Thymus (tissue), 11 donors: ENCODE measurements at regions not wholly inside any gene's neighbourhood (a gene's known extent, or its start where the extent isn't known, plus 50 kb on each side); places are given as distances from the start of the nearest gene placed in this dataset.

Source experiments
- DNase-seq, 9 donors: peaks; one replicate each; pipeline ENCODE4 v3.0.0-alpha.2; 2013; ENCODE audit warnings: low spot score in 9 of 9, low read depth in 6 of 9, missing footprints in 1 of 9
- H3K27ac ChIP-seq, 2 donors: one replicate each; pipeline ENCODE4 v1.5.1; 2013; ENCODE audit warnings: control low read depth in 1 of 2, low read depth in 1 of 2, low read length in 1 of 2, mild to moderate bottlenecking in 1 of 2, moderate library complexity in 1 of 2
- H3K27me3 ChIP-seq, 2 donors: one replicate each; pipeline ENCODE4 v1.5.1; 2013; ENCODE audit warnings: low read length in 1 of 2; ENCODE audit not compliant: control insufficient read depth in 2 of 2, insufficient read depth in 1 of 2
- H3K36me3 ChIP-seq, 2 donors: one replicate each; pipeline ENCODE4 v1.5.1; 2013; ENCODE audit warnings: low read length in 1 of 2, mild to moderate bottlenecking in 1 of 2, moderate library complexity in 1 of 2; ENCODE audit not compliant: control insufficient read depth in 2 of 2, insufficient read depth in 2 of 2
- H3K4me1 ChIP-seq, 2 donors: one replicate each; pipeline ENCODE4 v1.5.1; 2013; ENCODE audit warnings: low read length in 2 of 2; ENCODE audit not compliant: control insufficient read depth in 2 of 2, insufficient read depth in 2 of 2
- H3K4me3 ChIP-seq, 2 donors: one replicate each; pipeline ENCODE4 v1.5.1; 2013; ENCODE audit warnings: low read length in 2 of 2, control low read depth in 1 of 2, mild to moderate bottlenecking in 1 of 2
- H3K9me3 ChIP-seq, 2 donors: one replicate each; pipeline ENCODE4 v1.5.1; 2013; ENCODE audit warnings: low read length in 1 of 2, mild to moderate bottlenecking in 1 of 2; ENCODE audit not compliant: control insufficient read depth in 2 of 2, insufficient read depth in 1 of 2
- WGBS: extraction: QIAGEN DNeasy Blood & Tissue Kit; methylation state at CpG from one replicate; pipeline ENCODE4 v1.1.7; 2013; 5-methylcytosine and 5-hydroxymethylcytosine counted together
- donor health status: healthy.

DNA sequence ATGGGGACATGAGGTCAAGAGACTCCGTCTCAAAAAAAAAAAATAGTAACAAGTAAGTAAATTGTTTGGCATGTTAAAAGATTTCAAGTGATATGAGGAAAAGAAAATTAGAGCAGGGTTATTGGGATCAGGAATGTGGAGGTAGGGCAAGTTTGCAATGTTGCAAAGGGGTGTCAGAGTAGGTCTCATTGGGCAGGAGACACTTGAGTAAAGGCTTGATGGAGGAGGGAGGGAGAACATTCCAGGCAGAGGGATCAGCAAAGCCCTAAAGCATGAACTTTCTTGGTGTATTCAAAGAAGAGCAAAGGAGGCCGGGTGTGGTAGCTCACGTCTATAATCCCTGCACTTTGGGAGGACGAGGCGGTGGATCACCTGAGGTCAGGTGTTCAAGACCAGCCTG, 87.1 kb upstream of the HAND1 start:
- no peak for DNase-seq
- H3K27me3 ChIP-seq = peaks cover 0 to 2% of the 10 kb centered on the region in 2 donors
- H3K36me3 ChIP-seq = no peaks in the 10 kb centered on the region
- H3K9me3 ChIP-seq = no peaks in the 10 kb centered on the region
- H3K27ac ChIP-seq = no peak overlapping the region
- H3K4me1 ChIP-seq = no peaks in the 10 kb centered on the region
- H3K4me3 ChIP-seq = no peak overlapping the region
- WGBS = 95% methylated on average over 5 of the region's 5 CpGs

DNA sequence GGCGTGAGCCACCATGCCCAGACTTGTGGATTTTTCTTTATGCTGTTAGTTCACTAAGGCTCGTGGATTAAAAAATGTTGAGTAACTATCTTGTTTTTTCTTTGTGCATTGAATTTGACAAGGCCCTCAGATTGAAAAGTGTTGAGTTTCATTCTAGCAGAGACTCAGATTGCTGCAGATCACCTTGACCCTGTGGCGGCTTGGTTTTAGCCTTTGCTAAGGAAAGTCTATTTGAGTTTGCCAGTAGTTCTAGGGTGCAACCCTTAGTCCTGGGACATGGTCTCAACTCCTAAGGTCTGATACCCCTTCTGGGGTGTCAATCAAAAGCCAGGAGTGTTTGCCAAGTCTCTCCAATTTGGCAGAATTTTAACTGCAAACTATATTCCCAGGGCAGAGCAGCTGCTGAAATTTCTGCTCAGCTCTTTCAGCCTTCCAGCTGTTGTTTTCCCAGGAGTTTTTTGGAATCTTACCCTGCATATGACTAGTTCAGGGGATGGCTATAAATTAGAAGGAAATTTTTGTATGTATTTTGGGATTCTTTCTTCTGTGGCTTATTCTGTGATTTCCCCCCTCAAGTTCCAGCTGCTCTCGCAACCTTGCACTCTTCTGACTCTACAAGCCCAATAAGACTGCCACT, 84.3 kb upstream of the HAND1 start:
- Histone ChIP-seq H3K9me3 (no peaks in the 10 kb centered on the region), H3K27me3 (no peaks in the 10 kb centered on the region), H3K4me1 (no peaks in the 10 kb centered on the region), H3K4me3 (no peak overlapping the region), H3K27ac (no peak overlapping the region), H3K36me3 (no peaks in the 10 kb centered on the region)
- 91% methylated on average over 4 of the region's 4 CpGs for WGBS
- no peak for DNase-seq

DNA sequence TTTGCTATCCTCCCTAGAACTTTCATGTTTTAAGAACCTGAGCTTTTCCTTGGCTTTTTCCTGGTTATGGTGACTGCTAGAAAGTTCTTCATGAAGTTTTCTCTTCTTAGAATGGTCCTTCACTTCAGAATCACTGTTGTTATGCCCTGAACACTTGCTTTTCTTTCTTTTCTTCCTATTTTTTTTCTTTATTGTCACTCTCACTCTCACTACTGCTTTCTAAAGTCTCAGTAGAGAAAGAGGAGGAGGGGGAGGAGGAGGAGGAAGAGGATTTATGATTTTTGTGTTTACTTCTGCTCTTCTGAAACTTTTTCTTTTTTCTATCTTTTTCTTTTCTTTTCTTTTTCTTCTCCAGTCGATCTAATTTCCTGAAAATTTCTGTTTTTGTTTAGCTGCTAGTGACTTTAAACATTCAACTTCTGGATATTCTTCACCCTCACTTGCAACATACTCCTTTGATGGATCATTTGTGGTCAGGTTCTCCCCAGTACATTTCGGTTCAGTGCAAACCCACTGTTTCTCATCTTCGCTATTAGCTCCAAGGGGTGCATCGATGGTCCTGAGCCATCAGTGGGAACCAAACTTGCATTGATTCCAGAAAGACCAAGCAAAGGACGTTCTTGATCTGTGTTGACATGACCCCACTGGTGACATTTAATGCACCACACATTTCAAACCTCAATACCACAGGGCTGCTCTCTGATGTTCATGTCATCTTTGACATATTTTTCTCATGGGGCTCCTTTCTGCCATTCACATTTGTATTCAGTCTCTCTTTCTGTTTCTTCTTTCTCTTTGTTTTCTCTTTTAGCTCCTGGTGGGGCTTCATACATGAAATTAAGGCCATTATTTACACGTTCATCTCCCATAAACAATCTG, 81.6 kb upstream of the HAND1 start:
- no peak for DNase-seq
- 91% methylated on average over 6 of the region's 6 CpGs for WGBS
- H3K4me3 ChIP-seq = no peak overlapping the region
- no peaks in the 10 kb centered on the region for H3K27me3 ChIP-seq
- H3K9me3 ChIP-seq = no peaks in the 10 kb centered on the region
- H3K27ac ChIP-seq = no peak overlapping the region
- H3K36me3 ChIP-seq = no peaks in the 10 kb centered on the region
- no peaks in the 10 kb centered on the region for H3K4me1 ChIP-seq

DNA sequence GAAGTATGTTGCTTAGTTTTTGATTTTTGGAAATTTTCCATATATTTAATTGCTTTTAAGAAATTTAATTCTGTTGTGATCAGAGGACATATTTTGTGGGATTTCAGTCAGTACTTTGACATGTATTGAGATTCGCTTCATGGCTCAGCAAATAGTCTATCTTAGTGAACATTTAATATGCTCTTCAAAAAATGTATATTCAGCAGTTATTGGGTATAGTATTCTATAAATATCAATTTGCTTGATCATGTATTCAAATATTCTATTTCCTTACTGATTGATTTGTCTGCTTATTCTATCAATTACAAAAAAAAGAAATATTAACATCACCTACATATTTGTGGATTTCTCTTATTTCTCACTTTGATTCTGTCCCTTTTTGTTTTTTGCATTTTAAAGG, 79.5 kb upstream of the HAND1 start:
- Histone ChIP-seq H3K4me3 (no peak overlapping the region), H3K36me3 (no peaks in the 10 kb centered on the region), H3K27me3 (no peaks in the 10 kb centered on the region), H3K9me3 (no peaks in the 10 kb centered on the region), H3K27ac (no peak overlapping the region), H3K4me1 (no peaks in the 10 kb centered on the region)
- no peak for DNase-seq
- WGBS = 98% methylated on average over 1 of the region's 1 CpG

DNA sequence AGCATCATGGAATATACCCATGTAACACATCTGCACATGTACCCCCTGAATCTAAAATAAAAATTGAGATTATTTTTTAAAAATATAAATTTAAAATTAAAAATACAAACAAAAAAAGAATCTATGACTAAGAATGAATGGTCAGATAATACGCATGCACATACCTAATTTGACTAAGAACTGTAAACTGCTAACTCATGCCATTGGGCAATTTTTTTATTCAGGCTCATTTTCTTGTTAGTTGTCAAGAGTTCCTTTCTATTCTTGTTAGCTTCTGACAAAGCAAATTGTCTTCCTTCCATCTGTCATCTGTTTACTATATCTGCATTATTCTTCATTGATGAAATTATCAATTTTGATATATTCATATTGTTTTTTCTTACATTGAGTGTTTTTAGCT, 69.5 kb upstream of the HAND1 start:
- Histone ChIP-seq H3K4me3 (no peak overlapping the region), H3K27me3 (peaks cover 0 to 2% of the 10 kb centered on the region in 2 donors), H3K36me3 (no peaks in the 10 kb centered on the region), H3K9me3 (no peaks in the 10 kb centered on the region), H3K4me1 (no peaks in the 10 kb centered on the region), H3K27ac (no peak overlapping the region)
- WGBS = 76% methylated on average over 1 of the region's 1 CpG
- DNase-seq = no peak

DNA sequence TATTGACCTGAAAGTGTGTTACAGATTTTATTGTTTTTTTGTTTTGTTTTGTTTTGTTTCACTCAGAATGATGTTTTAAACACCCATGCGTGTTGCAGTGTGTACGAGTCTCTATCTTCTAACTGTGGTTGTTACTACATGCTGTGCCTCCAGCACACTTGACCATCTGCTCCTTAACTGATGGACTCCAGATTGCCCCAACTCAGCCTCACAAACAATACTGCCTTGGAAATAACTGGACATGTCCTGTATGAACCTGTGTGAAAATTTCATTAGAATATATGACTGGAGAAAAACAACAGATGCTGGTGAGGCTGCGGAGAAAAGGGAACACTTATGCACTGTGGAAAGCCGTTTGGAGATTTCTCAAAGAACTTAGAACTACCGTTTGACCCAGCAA, 68.7 kb upstream of the HAND1 start:
- 95% methylated on average over 5 of the region's 5 CpGs for WGBS

DNA sequence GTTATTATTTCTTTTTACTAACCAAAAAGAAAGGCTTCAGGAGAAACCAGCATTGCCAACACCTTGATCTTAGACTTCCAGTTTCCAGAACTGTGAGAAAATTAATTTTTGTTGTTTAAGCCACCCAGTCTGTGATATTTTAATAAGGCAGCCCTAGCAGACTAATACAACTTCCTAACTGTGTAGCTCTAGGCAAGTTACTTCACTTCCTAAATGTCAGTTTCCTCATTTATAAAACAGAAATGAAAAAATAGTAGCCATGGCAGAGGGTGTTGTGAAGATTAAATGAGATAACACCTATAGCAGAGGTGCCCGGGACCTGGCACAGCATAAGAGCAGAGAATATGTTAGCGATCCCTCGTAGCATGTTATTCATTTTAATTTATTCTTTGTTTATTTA, 66.6 kb upstream of the HAND1 start:
- WGBS = 78% methylated on average over 3 of the region's 3 CpGs
- Histone ChIP-seq H3K27me3 (peaks cover 0 to 6% of the 10 kb centered on the region in 2 donors), H3K9me3 (no peaks in the 10 kb centered on the region), H3K36me3 (no peaks in the 10 kb centered on the region), H3K4me1 (no peaks in the 10 kb centered on the region), H3K4me3 (no peak overlapping the region), H3K27ac (no peak overlapping the region)
- no peak for DNase-seq

More for the DNA sequence above, 68.7 kb upstream of the HAND1 start:
- DNase-seq = no peak
- H3K36me3 ChIP-seq = no peaks in the 10 kb centered on the region
- no peaks in the 10 kb centered on the region for H3K4me1 ChIP-seq
- no peak overlapping the region for H3K27ac ChIP-seq
- no peak overlapping the region for H3K4me3 ChIP-seq
- H3K9me3 ChIP-seq = no peaks in the 10 kb centered on the region
- H3K27me3 ChIP-seq = peaks cover 0 to 6% of the 10 kb centered on the region in 2 donors

DNA sequence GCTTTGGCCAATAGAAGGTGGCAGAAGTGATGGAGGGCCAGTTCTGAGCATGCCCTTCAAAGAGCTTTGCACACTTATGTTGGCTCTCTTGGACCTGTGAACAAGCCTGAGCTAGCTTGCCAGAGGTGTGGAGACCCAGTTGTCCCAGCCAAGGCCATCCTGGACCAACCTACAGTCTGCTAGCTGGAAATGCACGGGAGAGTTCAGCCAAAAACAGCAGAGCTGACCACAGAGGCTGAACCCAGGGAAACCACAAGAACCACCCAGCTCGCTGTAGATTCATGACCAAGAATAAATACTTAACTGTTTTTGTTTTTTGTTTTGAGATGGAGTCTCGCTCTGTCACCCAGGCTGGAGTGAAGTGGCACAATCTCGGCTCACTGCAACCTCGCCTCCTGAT, 65.4 kb upstream of the HAND1 start:
- H3K4me1 ChIP-seq = no peaks in the 10 kb centered on the region
- H3K36me3 ChIP-seq = no peaks in the 10 kb centered on the region
- no peak for DNase-seq
- peaks cover 0 to 6% of the 10 kb centered on the region in 2 donors for H3K27me3 ChIP-seq
- H3K4me3 ChIP-seq = no peak overlapping the region
- no peaks in the 10 kb centered on the region for H3K9me3 ChIP-seq
- 47% methylated on average over 5 of the region's 5 CpGs for WGBS
- H3K27ac ChIP-seq = no peak overlapping the region

DNA sequence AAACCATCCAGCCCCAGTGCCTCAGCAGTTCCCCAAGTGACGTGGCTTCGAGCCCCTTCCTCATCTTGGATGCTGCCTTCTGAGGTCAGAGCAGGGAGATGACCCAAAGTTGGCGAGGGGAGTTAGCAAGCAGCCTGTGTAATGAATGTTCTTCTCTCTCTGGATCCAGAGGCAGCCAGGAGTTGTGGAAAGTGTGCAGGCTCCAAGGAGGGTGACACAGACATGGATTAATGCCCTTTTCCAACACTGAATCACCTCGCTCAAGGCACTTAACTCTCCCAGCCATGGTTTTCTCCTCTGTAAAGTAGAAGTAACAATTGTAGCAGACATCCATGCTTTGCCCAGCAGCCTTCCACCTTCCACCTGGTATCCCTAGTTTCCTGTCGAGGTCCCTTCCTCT, 64.6 kb upstream of the HAND1 start:
- WGBS = 90% methylated on average over 5 of the region's 5 CpGs
- Histone ChIP-seq H3K27me3 (peaks cover 0 to 6% of the 10 kb centered on the region in 2 donors), H3K4me1 (no peaks in the 10 kb centered on the region), H3K9me3 (no peaks in the 10 kb centered on the region), H3K4me3 (no peak overlapping the region), H3K27ac (no peak overlapping the region), H3K36me3 (no peaks in the 10 kb centered on the region)
- DNase-seq = no peak
